ENCODE measurements at regions not wholly inside any gene's neighbourhood (a gene's known extent, or its start where the extent isn't known, plus 50 kb on each side); places are given as distances from the start of the nearest gene placed in this dataset.

GRCh38 chr11:127238321-127238720 lies 237.8 kb upstream of the KIRREL3 start (continued):
- no peak for TF ChIP-seq ZSCAN20 (CRISPR knock-in tag; IDR thresholded peaks at IDR 0.05)
- TF ChIP-seq HMGXB4 (CRISPR knock-in tag; IDR thresholded peaks at IDR 0.05; ENCODE audit: borderline replicate concordance), result no peak

- no peak for DNase-seq (ENCODE audit: low read depth in 1 of 2, low spot score in 1 of 2)
Measured at GRCh38 chr11:127236776-127237175, 236.2 kb upstream of the KIRREL3 start.

GRCh38 chr11:127233998-127234397 lies 233.4 kb upstream of the KIRREL3 start:
- CTCF ChIA-PET, result no interaction called here
- no peaks in the 10 kb centered on the region for H3K9me3 ChIP-seq
- H3K4me1 ChIP-seq, result no peaks in the 10 kb centered on the region
- 19% methylated on average over 3 of the region's 3 CpGs for WGBS (ENCODE audit: missing lambda C conversion rate)
- TF ChIP-seq E2F6 (IDR thresholded peaks at IDR 0.05; ENCODE audit: borderline replicate concordance, low read depth), result no peak
- no peak for TF ChIP-seq PBX3 (IDR thresholded peaks at IDR 0.05)
- TF ChIP-seq HOXA7 (CRISPR knock-in tag; IDR thresholded peaks at IDR 0.05), result no peak
- TF ChIP-seq ZC3H11A (IDR thresholded peaks at IDR 0.05), result no peak
- TF ChIP-seq CHD4 (IDR thresholded peaks at IDR 0.05; ENCODE audit: borderline replicate concordance), result no peak
- no peak for TF ChIP-seq HMGXB4 (CRISPR knock-in tag; IDR thresholded peaks at IDR 0.05; ENCODE audit: borderline replicate concordance)
- TF ChIP-seq JUN (IDR thresholded peaks at IDR 0.05), result no peak
- TF ChIP-seq HEYL (CRISPR knock-in tag; IDR thresholded peaks at IDR 0.05), result no peak
- TF ChIP-seq, protein P1, sequence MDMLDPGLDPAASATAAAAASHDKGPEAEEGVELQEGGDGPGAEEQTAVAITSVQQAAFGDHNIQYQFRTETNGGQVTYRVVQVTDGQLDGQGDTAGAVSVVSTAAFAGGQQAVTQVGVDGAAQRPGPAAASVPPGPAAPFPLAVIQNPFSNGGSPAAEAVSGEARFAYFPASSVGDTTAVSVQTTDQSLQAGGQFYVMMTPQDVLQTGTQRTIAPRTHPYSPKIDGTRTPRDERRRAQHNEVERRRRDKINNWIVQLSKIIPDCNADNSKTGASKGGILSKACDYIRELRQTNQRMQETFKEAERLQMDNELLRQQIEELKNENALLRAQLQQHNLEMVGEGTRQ (IDR thresholded peaks at IDR 0.05), result no peak
- no peak for TF ChIP-seq EHMT2 (IDR thresholded peaks at IDR 0.05; ENCODE audit: low read depth)
- no peak for DNase-seq (ENCODE audit: low read depth in 1 of 2, low spot score in 1 of 2)
- POLR2A ChIA-PET, result no interaction called here
- no peak overlapping the region for H3K4me2 ChIP-seq
- no peak for FAIRE-seq
- no peak overlapping the region for H3K4me3 ChIP-seq
- ATAC-seq, result no peak
- no peak overlapping the region for H3K27ac ChIP-seq

More at GRCh38 chr11:127236776-127237175, 236.2 kb upstream of the KIRREL3 start:
- ChIA-PET POLR2A (no interaction called here), CTCF (no interaction called here)
- FAIRE-seq (no peak), ATAC-seq (no peak)
- no peak overlapping the region for H3K4me3 ChIP-seq
- H3K27ac ChIP-seq, result no peak overlapping the region
- no peak for TF ChIP-seq NFE2L2 (conservative IDR thresholded peaks at IDR 0.05; ENCODE audit: low read length)
- TF ChIP-seq, protein P2, sequence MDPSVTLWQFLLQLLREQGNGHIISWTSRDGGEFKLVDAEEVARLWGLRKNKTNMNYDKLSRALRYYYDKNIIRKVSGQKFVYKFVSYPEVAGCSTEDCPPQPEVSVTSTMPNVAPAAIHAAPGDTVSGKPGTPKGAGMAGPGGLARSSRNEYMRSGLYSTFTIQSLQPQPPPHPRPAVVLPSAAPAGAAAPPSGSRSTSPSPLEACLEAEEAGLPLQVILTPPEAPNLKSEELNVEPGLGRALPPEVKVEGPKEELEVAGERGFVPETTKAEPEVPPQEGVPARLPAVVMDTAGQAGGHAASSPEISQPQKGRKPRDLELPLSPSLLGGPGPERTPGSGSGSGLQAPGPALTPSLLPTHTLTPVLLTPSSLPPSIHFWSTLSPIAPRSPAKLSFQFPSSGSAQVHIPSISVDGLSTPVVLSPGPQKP (IDR thresholded peaks at IDR 0.05; ENCODE audit: low read depth, low read length), result no peak
- no peak for TF ChIP-seq NR3C1 (IDR thresholded peaks at IDR 0.05)
- TF ChIP-seq MAZ (IDR thresholded peaks at IDR 0.05; ENCODE audit: borderline replicate concordance, low read depth, low read length), result no peak
- TF ChIP-seq RARB (CRISPR knock-in tag; IDR thresholded peaks at IDR 0.05), result no peak
- WGBS (ENCODE audit: missing lambda C conversion rate), result 0% methylated on average over 1 of the region's 1 CpG
- H3K4me1 ChIP-seq, result no peaks in the 10 kb centered on the region
- no peak overlapping the region for H3K4me2 ChIP-seq
- H3K9me3 ChIP-seq, result no peaks in the 10 kb centered on the region
